Lung (tissue), 11 donors: ENCODE measurements at regions not wholly inside any gene's neighbourhood (a gene's known extent, or its start where the extent isn't known, plus 50 kb on each side); places are given as distances from the start of the nearest gene placed in this dataset.

Experiments
- ATAC-seq: fragments of 200-7000 bp; cut with Tn5 transposase; one replicate; pipeline ENCODE4 v1.9.1; 2020; ENCODE audit warnings: moderate number of reproducible peaks; ENCODE audit not compliant: insufficient read depth, low FRiP score
- DNase-seq, 3 donors: peaks; one replicate each; pipeline ENCODE4 v3.0.0-alpha.2; 2013 to 2017
- H3K27ac ChIP-seq, 2 donors: one replicate each; pipeline ENCODE4 v1.5.1; 2013; ENCODE audit warnings: mild to moderate bottlenecking in 2 of 2, moderate library complexity in 2 of 2, control low read depth in 1 of 2, inconsistent platforms in 1 of 2, low read depth in 1 of 2, low read length in 1 of 2
- H3K27me3 ChIP-seq, 3 donors: one replicate each; pipeline ENCODE4 v1.5.1; 2013; ENCODE audit warnings: low read length in 2 of 3; ENCODE audit not compliant: control insufficient read depth in 3 of 3, insufficient read depth in 3 of 3
- H3K36me3 ChIP-seq, 4 donors: one replicate each; pipeline ENCODE4 v1.5.1; 2013; ENCODE audit warnings: low read length in 4 of 4, mild to moderate bottlenecking in 1 of 4, moderate library complexity in 1 of 4; ENCODE audit not compliant: control insufficient read depth in 4 of 4, insufficient read depth in 4 of 4
- H3K4me1 ChIP-seq, 5 donors: one replicate each; pipeline ENCODE4 v1.5.1; 2013; ENCODE audit warnings: low read length in 5 of 5, mild to moderate bottlenecking in 2 of 5, moderate library complexity in 1 of 5; ENCODE audit not compliant: control insufficient read depth in 5 of 5, insufficient read depth in 5 of 5
- H3K4me3 ChIP-seq: one replicate; pipeline ENCODE4 v1.5.1; 2013; ENCODE audit warnings: mild to moderate bottlenecking, control low read depth, moderate library complexity
- H3K9ac ChIP-seq, 2 donors: one replicate each; pipeline ENCODE4 v1.5.1; 2013; ENCODE audit warnings: low read length in 2 of 2, control low read depth in 1 of 2; ENCODE audit not compliant: insufficient read depth in 1 of 2
- H3K9me3 ChIP-seq, 4 donors: one replicate each; pipeline ENCODE4 v1.5.1; 2013; ENCODE audit warnings: low read length in 3 of 4, mild to moderate bottlenecking in 1 of 4, moderate library complexity in 1 of 4; ENCODE audit not compliant: control insufficient read depth in 4 of 4, insufficient read depth in 3 of 4
- WGBS, 2 donors: extraction: QIAGEN DNeasy Blood & Tissue Kit; methylation state at CpG; one replicate each; pipeline ENCODE4 v1.1.7; 2013; 5-methylcytosine and 5-hydroxymethylcytosine counted together
- TF ChIP-seq, protein P1 (sequence below): IDR thresholded peaks from 2 replicates; pipeline ENCODE4 v1.5.1; 2012; ENCODE audit warnings: mild to moderate bottlenecking; ENCODE audit errors: control extremely low read depth, extremely low read depth
- donor health status: control.
- donor health status: control.
- donor health status: Bipolar disorder and iron deficiency.
- donor health status: healthy.
- donor health status: DM: yes; HTN: yes; CAD: no.

DNA sequence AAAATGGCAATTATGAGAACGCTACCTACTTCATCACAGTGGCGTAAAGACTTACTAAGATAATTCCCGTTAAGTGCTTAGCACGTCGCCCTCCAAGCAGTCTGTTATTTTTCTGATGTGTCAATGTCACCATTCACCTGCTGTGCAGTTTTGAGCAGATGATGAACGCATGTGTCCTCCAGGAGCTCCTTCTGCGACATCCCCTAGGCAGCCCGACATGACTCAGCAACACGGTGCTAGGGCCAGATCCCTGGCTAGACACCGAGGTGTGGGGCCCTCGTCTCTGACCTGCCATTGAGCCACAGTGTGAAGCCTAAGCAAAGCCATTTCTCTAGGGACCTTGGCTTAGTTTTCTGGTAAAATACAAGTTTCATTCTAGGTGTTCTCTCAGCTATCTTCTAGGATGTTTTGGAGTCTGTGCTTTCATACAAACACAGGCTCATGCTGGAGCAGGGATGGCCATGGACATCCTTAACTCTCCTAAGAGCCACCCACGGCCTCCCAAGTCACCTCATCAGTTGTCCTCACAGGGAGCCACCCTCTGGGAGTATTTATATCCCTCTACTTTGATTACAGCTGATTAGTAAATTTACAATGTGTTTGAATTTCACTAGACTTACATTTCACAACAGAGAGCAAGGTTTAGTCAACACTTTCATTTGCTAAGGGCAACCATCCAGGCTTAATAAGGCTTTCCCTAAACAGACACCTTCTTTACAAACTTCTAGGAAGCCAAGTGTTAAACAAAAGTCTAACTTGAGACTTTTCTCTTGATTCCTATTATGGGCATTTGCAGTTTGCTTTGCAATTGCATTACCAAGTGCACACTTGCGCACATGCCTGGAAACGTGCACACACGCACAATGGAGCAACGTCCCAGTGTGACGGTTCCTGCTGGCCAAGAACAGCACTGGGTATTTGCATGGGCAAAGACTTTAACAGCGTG, 376.8 kb upstream of the ID2 start:
- Histone ChIP-seq H3K27ac (no peak overlapping the region), H3K9ac (no peak overlapping the region), H3K27me3 (no peaks in the 10 kb centered on the region), H3K4me3 (no peak overlapping the region), H3K9me3 (no peaks in the 10 kb centered on the region), H3K36me3 (no peaks in the 10 kb centered on the region), H3K4me1 (peaks cover 0 to 6% (median 4%) of the 10 kb centered on the region in 5 donors)
- TF ChIP-seq, protein P1, sequence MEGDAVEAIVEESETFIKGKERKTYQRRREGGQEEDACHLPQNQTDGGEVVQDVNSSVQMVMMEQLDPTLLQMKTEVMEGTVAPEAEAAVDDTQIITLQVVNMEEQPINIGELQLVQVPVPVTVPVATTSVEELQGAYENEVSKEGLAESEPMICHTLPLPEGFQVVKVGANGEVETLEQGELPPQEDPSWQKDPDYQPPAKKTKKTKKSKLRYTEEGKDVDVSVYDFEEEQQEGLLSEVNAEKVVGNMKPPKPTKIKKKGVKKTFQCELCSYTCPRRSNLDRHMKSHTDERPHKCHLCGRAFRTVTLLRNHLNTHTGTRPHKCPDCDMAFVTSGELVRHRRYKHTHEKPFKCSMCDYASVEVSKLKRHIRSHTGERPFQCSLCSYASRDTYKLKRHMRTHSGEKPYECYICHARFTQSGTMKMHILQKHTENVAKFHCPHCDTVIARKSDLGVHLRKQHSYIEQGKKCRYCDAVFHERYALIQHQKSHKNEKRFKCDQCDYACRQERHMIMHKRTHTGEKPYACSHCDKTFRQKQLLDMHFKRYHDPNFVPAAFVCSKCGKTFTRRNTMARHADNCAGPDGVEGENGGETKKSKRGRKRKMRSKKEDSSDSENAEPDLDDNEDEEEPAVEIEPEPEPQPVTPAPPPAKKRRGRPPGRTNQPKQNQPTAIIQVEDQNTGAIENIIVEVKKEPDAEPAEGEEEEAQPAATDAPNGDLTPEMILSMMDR: no peak
- WGBS, 2 donors: 74 to 78% methylated on average over 18 of the region's 18 CpGs
- DNase-seq: no peak
- ATAC-seq: no peak

DNA sequence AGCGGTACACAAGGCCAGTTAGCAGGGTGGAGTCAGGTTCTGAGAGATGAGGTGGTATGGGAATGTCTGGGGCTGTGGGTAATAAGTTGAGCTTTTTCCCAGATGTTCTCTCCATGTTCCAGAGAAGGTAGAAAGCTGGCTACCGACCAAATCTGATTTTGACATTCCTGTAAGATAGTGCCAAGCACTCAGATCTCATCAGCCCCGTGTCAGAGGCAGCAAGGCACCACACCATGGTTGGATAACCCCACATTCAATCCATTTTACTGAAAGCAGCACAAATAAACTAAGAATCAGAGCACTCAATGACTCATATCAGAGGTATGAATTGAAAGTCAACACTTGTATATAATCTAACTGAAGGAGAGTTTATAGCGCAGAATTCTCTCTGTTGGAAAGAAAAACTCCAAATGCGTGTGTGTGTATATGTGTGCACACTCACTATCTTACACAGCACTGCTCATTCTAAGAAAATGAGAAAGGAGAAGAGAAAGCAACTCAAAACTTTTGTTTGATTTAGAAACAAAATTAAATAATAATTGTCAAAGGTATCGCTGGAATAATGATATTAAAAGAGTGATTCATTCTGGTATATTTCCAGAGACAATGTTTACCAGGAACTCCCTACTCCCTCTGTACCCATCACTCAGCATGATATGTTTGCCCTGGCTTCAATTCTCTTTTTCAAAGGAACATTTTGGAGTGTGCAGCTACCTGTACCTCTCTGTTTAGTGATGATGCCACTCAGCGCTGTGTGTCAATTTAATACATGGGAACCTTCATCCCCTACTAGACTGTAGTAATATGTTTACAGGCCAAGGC, 375.1 kb upstream of the ID2 start:
- WGBS, 2 donors: 69 to 89% methylated on average over 7 of the region's 7 CpGs
- DNase-seq (no peak), ATAC-seq (no peak)
- TF ChIP-seq, protein P1: no peak
- no peaks in the 10 kb centered on the region for H3K9me3 ChIP-seq
- H3K9ac ChIP-seq: no peak overlapping the region
- no peaks in the 10 kb centered on the region for H3K36me3 ChIP-seq
- no peaks in the 10 kb centered on the region for H3K27me3 ChIP-seq
- H3K27ac ChIP-seq: no peak overlapping the region
- no peak overlapping the region for H3K4me3 ChIP-seq
- peaks cover 0 to 6% (median 4%) of the 10 kb centered on the region in 5 donors for H3K4me1 ChIP-seq

DNA sequence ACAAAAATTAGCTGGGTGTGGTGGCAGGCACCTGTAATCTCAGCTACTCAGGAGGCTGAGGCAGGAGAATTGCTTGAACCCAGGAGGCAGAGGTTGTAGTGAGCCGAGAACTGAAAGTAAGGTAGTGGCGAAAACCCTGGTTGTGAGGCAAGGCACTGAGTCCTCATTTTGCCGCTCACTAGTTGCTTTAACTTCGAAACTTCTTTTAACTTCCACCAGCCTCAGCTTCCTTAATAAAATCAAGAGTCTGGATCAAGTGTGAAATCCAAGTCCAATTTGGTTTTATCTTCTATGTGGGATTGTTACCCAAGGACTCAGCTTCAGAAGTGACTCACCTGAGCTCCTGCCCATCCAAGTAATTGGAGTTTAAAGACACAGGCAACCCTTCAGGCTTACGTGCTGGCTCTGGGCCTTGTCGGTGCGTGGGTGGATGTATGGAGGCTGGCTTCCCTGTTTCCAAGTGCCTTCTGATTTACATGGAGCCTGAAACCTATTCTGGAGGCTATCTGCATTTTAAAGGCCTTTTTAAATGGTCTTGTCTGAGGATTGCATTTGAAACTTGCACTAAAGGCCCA, 374.2 kb upstream of the ID2 start:
- ATAC-seq (no peak), DNase-seq (no peak)
- H3K4me1 ChIP-seq: peaks cover 0 to 6% (median 2%) of the 10 kb centered on the region in 5 donors

More for the DNA sequence above, 374.2 kb upstream of the ID2 start:
- no peaks in the 10 kb centered on the region for H3K9me3 ChIP-seq
- H3K27ac ChIP-seq: no peak overlapping the region
- WGBS, 2 donors: 81 to 94% methylated on average over 7 of the region's 7 CpGs
- no peaks in the 10 kb centered on the region for H3K36me3 ChIP-seq
- TF ChIP-seq, protein P1: no peak
- H3K27me3 ChIP-seq: no peaks in the 10 kb centered on the region
- no peak overlapping the region for H3K4me3 ChIP-seq
- no peak overlapping the region for H3K9ac ChIP-seq
